Heart left ventricle (tissue), 16 donors: ENCODE measurements at regions not wholly inside any gene's neighbourhood (a gene's known extent, or its start where the extent isn't known, plus 50 kb on each side); places are given as distances from the start of the nearest gene placed in this dataset.

ENCODE experiments used
- ATAC-seq, 4 donors: fragments of 200-7000 bp; cut with Tn5 transposase; one replicate each; pipeline ENCODE4 v1.9.1; 2020 to 2022; ENCODE audit warnings: moderate library complexity in 4 of 4, mild to moderate bottlenecking in 3 of 4, moderate number of reproducible peaks in 1 of 4
- DNase-seq, 5 donors: peaks; one replicate each; pipeline ENCODE4 v3.0.0-alpha.2; 2020
- H3K27ac ChIP-seq, 12 donors: fragments of 200-600 bp; sonication (generic) in 4 of 12; one replicate each; pipeline versions ENCODE4 v1.5.0 to v1.8.0; 2016 to 2022; ENCODE audit warnings: mild to moderate bottlenecking in 2 of 12
- H3K27me3 ChIP-seq, 9 donors: fragments of 200-600 bp; sonication (generic) in 2 of 9; one replicate each; pipeline versions ENCODE4 v1.5.1 to v1.8.0; 2016 to 2022; ENCODE audit warnings: mild to moderate bottlenecking in 3 of 9
- H3K36me3 ChIP-seq, 9 donors: fragments of 200-600 bp; sonication (generic) in 2 of 9; one replicate each; pipeline versions ENCODE4 v1.5.0 to v1.8.0; 2018 to 2022; ENCODE audit warnings: mild to moderate bottlenecking in 2 of 9
- H3K4me1 ChIP-seq, 12 donors: fragments of 200-600 bp; sonication (generic) in 4 of 12; one replicate each; pipeline versions ENCODE4 v1.5.0 to v1.8.0; 2016 to 2022; ENCODE audit warnings: mild to moderate bottlenecking in 3 of 12
- H3K4me3 ChIP-seq, 12 donors: fragments of 200-600 bp; sonication (generic) in 4 of 12; one replicate each; pipeline versions ENCODE4 v1.5.0 to v1.8.0; 2017 to 2022; ENCODE audit warnings: mild to moderate bottlenecking in 9 of 12, moderate library complexity in 4 of 12
- H3K9me3 ChIP-seq, 12 donors: fragments of 200-600 bp; sonication (generic) in 4 of 12; one replicate each; pipeline versions ENCODE4 v1.5.0 to v1.8.0; 2016 to 2022; ENCODE audit warnings: mild to moderate bottlenecking in 1 of 12
- POLR2A ChIP-seq, 2 donors: fragments of 450-650 bp; IDR thresholded peaks; one replicate each; pipeline ENCODE4 v1.6.1; 2017; ENCODE audit warnings: antibody characterized with exemption in 2 of 2, mild to moderate bottlenecking in 2 of 2, moderate library complexity in 2 of 2
- WGBS, 4 donors: extraction: QIAGEN DNeasy Blood & Tissue Kit in 2 of 4; methylation state at CpG; one replicate each; pipeline versions ENCODE4 v1.1.5 to v1.1.7; 2013 to 2018; 5-methylcytosine and 5-hydroxymethylcytosine counted together
- intact Hi-C, 10 donors: fragments of 100-400 bp; cut with DNase I; formaldehyde crosslinking; loops; one replicate each; pipeline versions ENCODE4 v1.11.1 to v1.14.2; 2022
- TF ChIP-seq, protein P1 (sequence below), 12 donors: fragments of 200-600 bp; sonication (generic) in 4 of 12; IDR thresholded peaks; one replicate each; pipeline versions ENCODE4 v1.5.0 to v1.8.0; 2018 to 2022; ENCODE audit warnings: antibody characterized with exemption in 12 of 12, mild to moderate bottlenecking in 5 of 12
- donor health status: ischemic (EF 13 %, LVEDD 7.1; RV severe dilation, severe dysfunction).
- donor health status: healthy with polysubstance abuse.
- donor health status: DM: no; HTN: yes; CAD: no.
- donor health status: DM: no; HTN: no; CAD: no.
- donor health status: ischemic (EF 25% LVEDD 6.9; RV normal size, moderate dysfunction).
- donor health status: ischemic (EF 25% LVEDD 5.7; RV mildly dilated, moderate dysfunction).
- donor health status: healthy.
- donor health status: DM: yes; HTN: yes; CAD: no.
- donor health status: ischemic (EF 35%, LVEDD 5.7; RV mildly dilated, moderate dysfunction).
- donor health status: nonischemic (EF 11% LVEDD 7.7; RV severe dilation, severe dysfunction).
- donor health status: DM: yes; HTN: yes; CAD: no.
- donor health status: PGD.
- donor health status: ischemic (EF 29% LVEDD 5.4; RV normal size, mild dysfunction).
- donor health status: nonischemic (EF 23%, LVEDD 6.1; RV moderate dilation, normal function).

DNA sequence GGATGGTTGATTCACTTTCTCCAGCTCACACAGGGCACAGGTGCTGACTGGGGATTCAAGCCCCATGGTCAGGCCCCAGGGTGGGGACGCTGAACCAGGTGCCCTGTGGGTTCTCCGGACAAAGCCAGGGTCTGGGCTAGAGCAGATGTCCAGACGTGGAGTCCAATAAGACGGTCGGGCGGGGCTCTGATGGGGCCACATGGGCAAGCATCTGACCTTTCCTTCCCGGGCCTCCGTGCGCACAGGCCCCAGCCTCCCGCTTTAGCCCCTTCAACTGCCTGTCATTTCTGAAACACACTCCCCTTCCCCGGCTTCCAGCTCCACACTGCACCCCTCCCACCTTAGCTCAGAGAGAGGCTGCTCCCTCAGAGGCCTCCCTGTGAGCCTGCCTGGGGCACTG lies 153.0 kb upstream of the PPP2R2D start:
- DNase-seq, result no peak
- H3K27ac ChIP-seq, result no peak overlapping the region
- TF ChIP-seq, protein P1, sequence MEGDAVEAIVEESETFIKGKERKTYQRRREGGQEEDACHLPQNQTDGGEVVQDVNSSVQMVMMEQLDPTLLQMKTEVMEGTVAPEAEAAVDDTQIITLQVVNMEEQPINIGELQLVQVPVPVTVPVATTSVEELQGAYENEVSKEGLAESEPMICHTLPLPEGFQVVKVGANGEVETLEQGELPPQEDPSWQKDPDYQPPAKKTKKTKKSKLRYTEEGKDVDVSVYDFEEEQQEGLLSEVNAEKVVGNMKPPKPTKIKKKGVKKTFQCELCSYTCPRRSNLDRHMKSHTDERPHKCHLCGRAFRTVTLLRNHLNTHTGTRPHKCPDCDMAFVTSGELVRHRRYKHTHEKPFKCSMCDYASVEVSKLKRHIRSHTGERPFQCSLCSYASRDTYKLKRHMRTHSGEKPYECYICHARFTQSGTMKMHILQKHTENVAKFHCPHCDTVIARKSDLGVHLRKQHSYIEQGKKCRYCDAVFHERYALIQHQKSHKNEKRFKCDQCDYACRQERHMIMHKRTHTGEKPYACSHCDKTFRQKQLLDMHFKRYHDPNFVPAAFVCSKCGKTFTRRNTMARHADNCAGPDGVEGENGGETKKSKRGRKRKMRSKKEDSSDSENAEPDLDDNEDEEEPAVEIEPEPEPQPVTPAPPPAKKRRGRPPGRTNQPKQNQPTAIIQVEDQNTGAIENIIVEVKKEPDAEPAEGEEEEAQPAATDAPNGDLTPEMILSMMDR (IDR thresholded peaks at IDR 0.05), result no peak
- no peak overlapping the region for H3K4me3 ChIP-seq
- no peak for ATAC-seq
- H3K27me3 ChIP-seq, result peaks cover 0 to 78% (median 20%) of the 10 kb centered on the region in 9 donors
- intact Hi-C loops, result no loop called here
- 85 to 89% (median 88%) methylated on average over 11 of the region's 11 CpGs for WGBS, 4 donors
- H3K36me3 ChIP-seq, result no peaks in the 10 kb centered on the region
- H3K9me3 ChIP-seq, result no peaks in the 10 kb centered on the region
- peaks cover 0 to 5% (median 0%) of the 10 kb centered on the region in 12 donors for H3K4me1 ChIP-seq

DNA sequence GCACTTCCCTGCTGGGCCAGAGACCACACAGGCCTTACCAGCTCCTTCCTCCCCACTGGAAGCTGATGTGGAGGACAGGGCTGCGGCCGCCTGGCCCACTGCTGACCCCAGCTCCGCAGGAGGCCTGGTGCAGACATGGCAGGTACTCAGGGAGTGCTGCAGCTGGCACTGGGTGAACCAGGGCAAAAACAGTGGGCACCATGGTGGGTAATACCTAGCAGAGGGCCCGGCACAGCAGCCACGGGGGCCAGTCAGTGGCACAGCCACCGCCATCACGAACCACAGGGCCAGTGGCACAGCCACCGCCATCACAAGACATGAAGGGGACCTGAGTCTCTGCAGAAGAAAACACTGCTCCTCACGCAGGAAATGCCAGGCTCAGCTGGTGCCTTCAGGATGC lies 152.6 kb upstream of the PPP2R2D start:
- Histone ChIP-seq H3K4me3 (no peak overlapping the region), H3K36me3 (no peaks in the 10 kb centered on the region), H3K9me3 (no peaks in the 10 kb centered on the region), H3K27me3 (peaks cover 0 to 75% (median 20%) of the 10 kb centered on the region in 9 donors), H3K4me1 (peaks cover 0 to 5% (median 0%) of the 10 kb centered on the region in 12 donors), H3K27ac (no peak overlapping the region)
- DNase-seq (no peak), ATAC-seq (no peak)
- WGBS, 4 donors, result 79 to 89% (median 82%) methylated on average over 6 to 9 of the region's 9 CpGs
- TF ChIP-seq, protein P1 (IDR thresholded peaks at IDR 0.05), result no peak
- TF ChIP-seq POLR2A (IDR thresholded peaks at IDR 0.05), result no peak
- intact Hi-C loops, result no loop called here

DNA sequence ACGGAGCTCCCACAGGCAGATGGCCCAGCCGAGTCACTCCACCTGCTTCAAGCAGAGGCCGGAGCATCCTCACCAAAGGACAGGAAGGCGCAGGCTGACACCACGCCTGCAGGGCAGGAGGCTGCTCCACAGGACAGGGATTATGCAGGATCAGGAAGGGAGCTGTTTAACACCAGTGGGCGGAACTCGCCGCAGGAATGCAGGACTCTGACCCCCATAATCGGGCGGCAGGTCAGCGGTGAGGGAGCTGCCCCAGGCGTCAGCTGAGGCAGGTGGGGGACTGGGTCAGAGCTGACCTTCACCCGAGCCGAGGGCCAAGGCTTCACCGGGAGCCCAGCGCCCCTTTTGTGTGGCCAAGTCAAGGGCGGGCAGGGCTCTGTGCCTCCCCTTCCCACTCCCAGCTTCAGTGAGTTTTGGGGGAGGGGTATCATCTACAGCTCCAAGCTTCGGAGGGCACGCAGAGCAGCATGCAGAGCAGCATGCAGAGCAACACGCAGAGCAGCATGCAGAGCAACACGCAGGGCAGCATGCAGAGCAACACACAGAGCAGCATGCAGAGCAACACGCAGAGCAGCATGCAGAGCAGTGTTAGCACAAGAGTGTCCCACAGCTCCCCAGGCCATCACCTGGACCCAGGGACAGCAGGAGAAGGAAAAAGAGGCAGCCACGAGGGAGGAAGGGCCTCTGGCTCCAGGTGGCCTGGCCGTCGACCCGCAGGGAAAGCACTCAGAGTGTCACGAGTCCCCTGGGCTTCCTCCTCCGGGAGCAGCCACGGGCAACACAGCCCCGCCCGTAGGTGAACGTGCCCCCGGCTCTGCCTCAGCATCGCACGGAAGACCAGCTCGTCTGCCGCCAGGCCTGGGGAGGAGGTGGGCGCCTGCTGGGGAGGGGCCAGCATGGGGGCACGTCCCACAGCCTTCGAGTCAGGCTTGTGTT lies 151.7 kb upstream of the PPP2R2D start:
- ATAC-seq, result no peak
- Histone ChIP-seq H3K4me3 (no peak overlapping the region), H3K36me3 (no peaks in the 10 kb centered on the region), H3K4me1 (no peaks in the 10 kb centered on the region), H3K27me3 (peaks cover 0 to 66% (median 11%) of the 10 kb centered on the region in 9 donors), H3K9me3 (no peaks in the 10 kb centered on the region), H3K27ac (no peak overlapping the region)
- intact Hi-C loops, result no loop called here
- WGBS, 4 donors, result 37 to 42% (median 38%) methylated on average over 18 to 40 of the region's 40 CpGs
- TF ChIP-seq POLR2A (IDR thresholded peaks at IDR 0.05), result no peak
- TF ChIP-seq, protein P1 (IDR thresholded peaks at IDR 0.05), result no peak
- no peak for DNase-seq

- DNase-seq, result no peak
- TF ChIP-seq POLR2A (IDR thresholded peaks at IDR 0.05), result no peak
- TF ChIP-seq, protein P1 (IDR thresholded peaks at IDR 0.05), result no peak
- Histone ChIP-seq H3K9me3 (no peaks in the 10 kb centered on the region), H3K27me3 (peaks cover 0 to 59% (median 11%) of the 10 kb centered on the region in 9 donors), H3K36me3 (no peaks in the 10 kb centered on the region), H3K27ac (no peak overlapping the region), H3K4me3 (no peak overlapping the region), H3K4me1 (no peaks in the 10 kb centered on the region)
- intact Hi-C loops, result no loop called here
- 79 to 82% (median 81%) methylated on average over 4 to 8 of the region's 8 CpGs for WGBS, 4 donors
- no peak for ATAC-seq
Measured at GRCh38 chr10:131749767-131750142, 151.1 kb upstream of the PPP2R2D start.
